Stomach smooth muscle (tissue), 2 donors: ENCODE measurements at regions not wholly inside any gene's neighbourhood (a gene's known extent, or its start where the extent isn't known, plus 50 kb on each side); places are given as distances from the start of the nearest gene placed in this dataset.

ENCODE experiments used
- H3K27ac ChIP-seq: one replicate; pipeline ENCODE4 v1.7.0; 2013; ENCODE audit warnings: mild to moderate bottlenecking, low read length, inconsistent platforms
- H3K27me3 ChIP-seq, 2 donors: one replicate each; pipeline ENCODE4 v1.7.0; 2013; ENCODE audit warnings: low read length in 2 of 2; ENCODE audit not compliant: insufficient read depth in 2 of 2, control insufficient read depth in 1 of 2
- H3K36me3 ChIP-seq, 2 donors: one replicate each; pipeline ENCODE4 v1.7.0; 2013; ENCODE audit warnings: low read length in 2 of 2; ENCODE audit not compliant: control insufficient read depth in 2 of 2, insufficient read depth in 2 of 2
- H3K4me1 ChIP-seq: one replicate; pipeline ENCODE4 v1.7.0; 2013; ENCODE audit warnings: low read length; ENCODE audit not compliant: control insufficient read depth, insufficient read depth
- H3K4me3 ChIP-seq, 2 donors: one replicate each; pipeline ENCODE4 v1.7.0; 2013; ENCODE audit warnings: low read length in 2 of 2
- H3K9ac ChIP-seq, 2 donors: one replicate each; pipeline ENCODE4 v1.7.0; 2013; ENCODE audit warnings: low read length in 2 of 2, mild to moderate bottlenecking in 1 of 2
- H3K9me3 ChIP-seq, 2 donors: one replicate each; pipeline ENCODE4 v1.7.0; 2013; ENCODE audit warnings: low read length in 2 of 2; ENCODE audit not compliant: control insufficient read depth in 2 of 2
- donor health status: healthy.
- donor health status: Pancreatic carcinoma.

DNA sequence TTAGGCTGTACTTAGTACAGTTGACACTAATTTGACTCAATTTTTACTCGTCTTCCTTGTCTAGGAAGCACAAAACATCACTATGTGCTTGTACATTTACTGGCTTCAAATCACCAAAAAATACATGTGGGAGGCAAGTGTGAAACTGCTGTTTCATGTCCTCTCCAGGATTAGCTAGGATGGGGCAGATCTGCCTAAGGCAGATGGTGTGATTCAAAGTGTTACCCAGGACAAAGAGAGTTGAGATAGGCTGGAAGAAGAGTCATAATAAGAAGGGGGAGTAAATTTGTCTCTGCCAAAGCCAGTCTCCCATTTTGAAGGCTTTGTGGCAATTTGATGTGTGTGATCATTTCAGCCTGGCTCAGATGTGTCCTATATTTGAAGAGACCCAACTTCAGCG lies 821.6 kb upstream of the ZEB2 start:
- no peaks in the 10 kb centered on the region for H3K4me1 ChIP-seq
- H3K36me3 ChIP-seq = no peaks in the 10 kb centered on the region
- H3K4me3 ChIP-seq = no peak overlapping the region
- H3K9me3 ChIP-seq = no peaks in the 10 kb centered on the region
- no peak overlapping the region for H3K27ac ChIP-seq
- no peak overlapping the region for H3K9ac ChIP-seq
- no peaks in the 10 kb centered on the region for H3K27me3 ChIP-seq

DNA sequence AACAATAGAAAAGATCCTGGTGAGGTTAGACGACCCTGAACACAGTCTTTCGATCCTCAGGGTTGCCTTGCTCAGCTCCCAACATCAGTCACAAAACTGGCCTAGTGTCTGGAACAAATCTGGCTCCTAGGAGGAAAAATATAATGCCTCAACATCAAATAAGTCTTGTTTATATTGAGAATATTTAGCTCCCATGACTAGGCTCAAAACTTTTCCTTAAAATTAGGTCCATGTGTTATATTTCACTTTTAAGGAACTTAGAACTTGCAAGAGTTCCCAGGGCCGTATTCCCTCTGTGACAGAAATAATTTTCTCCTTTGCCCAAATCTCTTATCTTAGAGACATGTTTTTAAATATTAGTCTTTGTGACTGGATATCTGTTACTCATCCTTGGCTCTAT lies 819.7 kb upstream of the ZEB2 start:
- no peak overlapping the region for H3K27ac ChIP-seq
- H3K36me3 ChIP-seq = no peaks in the 10 kb centered on the region
- H3K9me3 ChIP-seq = no peaks in the 10 kb centered on the region
- no peak overlapping the region for H3K4me3 ChIP-seq
- no peak overlapping the region for H3K9ac ChIP-seq
- no peaks in the 10 kb centered on the region for H3K27me3 ChIP-seq
- H3K4me1 ChIP-seq = no peaks in the 10 kb centered on the region

DNA sequence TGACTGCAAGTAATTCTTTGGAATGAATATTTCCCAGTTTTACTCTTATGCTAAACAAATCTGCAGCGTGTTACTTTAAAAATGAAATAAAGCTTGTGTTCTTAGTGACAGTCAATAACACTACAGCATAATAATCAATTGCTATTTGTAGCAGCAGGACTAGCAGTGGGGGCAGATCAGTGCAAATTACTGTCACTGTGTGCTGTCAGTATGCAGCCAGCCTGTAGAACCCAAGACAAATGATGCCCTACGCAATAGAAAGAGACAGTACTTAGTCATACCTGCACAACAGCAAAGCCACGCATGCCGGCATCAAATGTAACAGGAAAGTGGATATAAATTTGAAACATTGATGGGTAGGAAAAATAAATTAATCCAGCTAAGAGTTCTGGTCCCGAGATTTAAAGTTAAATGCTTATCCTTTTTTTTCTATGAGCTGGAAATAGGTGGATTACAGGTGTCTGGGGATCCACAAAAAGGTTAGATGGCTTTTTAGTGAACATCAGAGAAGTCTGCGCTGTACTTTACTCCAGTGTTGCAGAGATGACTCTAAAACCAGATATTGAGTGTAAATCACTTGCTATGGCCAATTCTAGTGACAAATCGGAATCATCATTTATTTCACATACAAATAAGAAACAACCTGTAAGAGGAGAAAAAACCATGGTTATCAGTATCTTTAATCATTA lies 812.4 kb upstream of the ZEB2 start:
- H3K27me3 ChIP-seq = no peaks in the 10 kb centered on the region
- H3K4me3 ChIP-seq = no peak overlapping the region
- H3K36me3 ChIP-seq = no peaks in the 10 kb centered on the region
- no peaks in the 10 kb centered on the region for H3K4me1 ChIP-seq
- no peak overlapping the region for H3K27ac ChIP-seq
- no peaks in the 10 kb centered on the region for H3K9me3 ChIP-seq
- no peak overlapping the region for H3K9ac ChIP-seq

DNA sequence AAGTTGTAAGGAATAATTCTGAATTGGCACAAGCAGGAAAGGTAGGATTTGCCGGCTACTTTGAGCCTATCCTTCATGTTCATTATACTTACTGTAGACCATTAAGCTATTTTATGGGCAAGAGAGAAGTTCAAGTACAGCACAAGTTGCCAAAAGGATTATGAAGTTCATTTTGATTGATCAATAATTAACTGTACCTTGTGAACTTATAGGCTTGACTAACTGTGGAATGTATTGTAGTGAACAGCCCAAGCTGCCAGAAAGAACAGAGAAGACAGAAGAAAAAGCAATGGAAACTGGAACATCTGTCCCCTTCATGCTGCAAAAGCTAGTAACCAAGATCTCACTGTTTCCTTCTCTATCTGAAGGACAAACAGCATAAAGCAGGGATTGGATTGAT lies 810.1 kb upstream of the ZEB2 start:
- Histone ChIP-seq H3K36me3 (no peaks in the 10 kb centered on the region), H3K9ac (no peak overlapping the region), H3K27me3 (no peaks in the 10 kb centered on the region), H3K9me3 (no peaks in the 10 kb centered on the region), H3K4me1 (no peaks in the 10 kb centered on the region), H3K4me3 (no peak overlapping the region), H3K27ac (no peak overlapping the region)

DNA sequence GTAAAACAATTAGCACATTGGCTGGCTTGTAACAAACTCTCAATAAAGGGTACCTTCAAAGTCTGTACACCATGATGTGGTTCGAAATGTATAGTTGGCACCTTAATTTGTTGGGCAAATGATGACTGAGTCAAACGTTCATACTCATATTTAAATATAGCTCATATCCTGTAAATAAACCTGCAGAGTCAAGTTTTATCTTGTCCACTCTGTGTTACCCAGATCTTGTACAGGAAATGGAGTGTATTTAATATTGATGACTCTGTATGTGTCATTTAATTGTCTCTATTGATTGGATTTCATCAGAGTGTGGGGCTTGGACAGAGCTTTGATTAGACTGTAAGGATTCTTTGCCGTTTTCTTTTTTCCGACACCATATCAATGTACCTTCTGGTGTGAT lies 805.6 kb upstream of the ZEB2 start:
- H3K9me3 ChIP-seq = no peaks in the 10 kb centered on the region

DNA sequence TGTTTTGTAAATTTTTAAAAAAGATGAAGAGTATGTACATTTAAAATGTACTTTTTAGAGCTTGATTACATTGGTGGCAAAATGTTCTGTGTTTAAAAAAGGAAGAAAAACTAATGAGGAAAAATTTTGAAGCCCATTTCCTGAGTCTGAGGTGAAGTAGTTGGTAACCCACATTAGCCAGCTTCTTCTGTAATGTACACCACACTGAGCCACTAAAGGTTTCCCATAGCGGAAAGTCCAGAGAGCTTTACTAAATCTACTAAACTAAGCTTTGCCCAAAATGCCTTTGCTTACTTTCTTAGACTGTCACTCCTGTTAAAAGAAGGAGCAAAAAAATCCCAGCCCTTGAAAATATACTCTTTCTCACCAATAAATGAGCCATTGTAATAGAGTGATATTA lies 804.8 kb upstream of the ZEB2 start:
- Histone ChIP-seq H3K9ac (no peak overlapping the region), H3K36me3 (no peaks in the 10 kb centered on the region), H3K27me3 (no peaks in the 10 kb centered on the region), H3K4me1 (no peaks in the 10 kb centered on the region), H3K27ac (no peak overlapping the region), H3K4me3 (no peak overlapping the region), H3K9me3 (no peaks in the 10 kb centered on the region)

More for the DNA sequence above, 805.6 kb upstream of the ZEB2 start:
- no peaks in the 10 kb centered on the region for H3K27me3 ChIP-seq
- no peaks in the 10 kb centered on the region for H3K4me1 ChIP-seq
- H3K36me3 ChIP-seq = no peaks in the 10 kb centered on the region
- no peak overlapping the region for H3K4me3 ChIP-seq
- no peak overlapping the region for H3K27ac ChIP-seq
- H3K9ac ChIP-seq = no peak overlapping the region

DNA sequence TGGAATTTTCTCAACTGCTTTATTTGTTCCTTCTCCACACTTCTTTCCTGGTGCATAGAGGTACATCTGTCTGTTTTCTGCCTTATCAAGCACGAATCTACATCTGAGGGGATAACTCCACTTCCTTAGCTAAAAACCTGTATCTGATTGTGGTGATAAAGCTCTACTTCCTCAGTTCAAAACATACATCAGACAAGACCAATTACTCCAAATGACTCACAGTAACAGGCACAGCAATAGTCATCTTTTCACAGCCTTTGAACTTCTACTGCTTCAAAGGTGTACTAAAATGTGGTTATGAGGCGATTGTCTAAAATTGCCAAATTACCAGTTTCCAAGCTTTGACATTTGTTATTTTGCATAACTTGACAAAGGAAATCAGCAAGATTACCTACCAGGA lies 803.6 kb upstream of the ZEB2 start:
- Histone ChIP-seq H3K27ac (no peak overlapping the region), H3K36me3 (no peaks in the 10 kb centered on the region), H3K9ac (no peak overlapping the region), H3K9me3 (no peaks in the 10 kb centered on the region), H3K27me3 (no peaks in the 10 kb centered on the region), H3K4me1 (no peaks in the 10 kb centered on the region), H3K4me3 (no peak overlapping the region)

DNA sequence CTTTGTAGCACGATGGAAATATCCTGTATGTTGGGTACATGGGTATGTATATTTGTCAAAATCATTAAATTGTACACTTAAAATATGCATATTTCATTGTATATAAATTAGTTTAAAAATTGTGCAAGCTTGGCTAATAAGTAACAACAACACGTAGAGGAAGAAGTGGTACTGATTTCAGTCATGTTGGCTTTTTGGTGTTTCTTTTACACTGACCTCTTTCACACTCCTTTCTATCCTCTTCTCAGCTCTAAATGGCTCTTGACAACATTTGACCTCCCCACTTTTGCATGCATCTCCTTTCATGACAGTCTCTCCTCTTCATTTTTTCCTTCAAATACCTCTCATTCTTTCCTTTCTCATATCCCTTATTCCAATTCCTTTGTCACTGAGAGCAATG lies 801.4 kb upstream of the ZEB2 start:
- no peaks in the 10 kb centered on the region for H3K36me3 ChIP-seq
- no peak overlapping the region for H3K9ac ChIP-seq
- H3K27me3 ChIP-seq = no peaks in the 10 kb centered on the region
- H3K9me3 ChIP-seq = no peaks in the 10 kb centered on the region
- H3K27ac ChIP-seq = no peak overlapping the region
- no peaks in the 10 kb centered on the region for H3K4me1 ChIP-seq
- no peak overlapping the region for H3K4me3 ChIP-seq

DNA sequence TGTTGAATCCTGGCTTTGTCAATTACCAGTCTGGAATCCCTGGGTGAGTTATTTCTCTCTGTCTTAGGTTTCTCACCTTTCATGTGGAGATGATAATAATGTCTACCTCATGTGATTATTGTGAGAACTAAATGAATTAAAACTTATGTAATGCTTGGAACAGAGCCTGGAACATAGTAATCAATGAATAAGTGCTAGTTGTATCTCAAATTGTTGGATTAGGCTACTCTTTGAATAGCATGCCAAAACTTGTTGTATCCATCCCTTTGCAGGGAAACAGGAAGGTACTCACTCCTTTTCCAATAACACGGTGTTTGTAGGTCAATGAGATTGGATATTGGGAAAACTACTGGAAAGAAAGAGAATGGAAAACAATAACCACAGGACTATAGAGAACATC lies 796.6 kb upstream of the ZEB2 start:
- H3K27me3 ChIP-seq = no peaks in the 10 kb centered on the region
- H3K4me3 ChIP-seq = no peak overlapping the region

DNA sequence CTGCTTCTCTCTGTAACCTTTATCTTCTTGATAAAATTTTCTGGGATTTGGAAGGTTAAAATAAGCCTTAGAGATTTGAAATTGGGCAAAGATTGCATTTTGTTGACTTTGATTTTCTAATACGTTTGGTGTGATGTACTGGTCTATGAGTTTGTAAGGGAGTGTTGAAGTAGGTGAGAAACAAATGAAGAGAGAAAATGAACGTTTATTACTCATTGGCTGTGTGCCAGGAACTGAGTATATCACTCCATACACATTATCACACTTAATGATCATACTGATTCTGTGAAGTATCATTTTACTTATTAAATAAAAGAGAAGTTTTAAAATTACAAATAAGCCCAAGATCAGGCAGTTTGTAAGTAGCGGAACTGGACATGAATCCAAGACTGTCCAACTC lies 795.1 kb upstream of the ZEB2 start:
- Histone ChIP-seq H3K9me3 (peaks cover 0 to 5% of the 10 kb centered on the region in 2 donors), H3K36me3 (no peaks in the 10 kb centered on the region), H3K9ac (no peak overlapping the region), H3K27me3 (no peaks in the 10 kb centered on the region), H3K4me3 (no peak overlapping the region), H3K4me1 (no peaks in the 10 kb centered on the region), H3K27ac (no peak overlapping the region)

More for the DNA sequence above, 796.6 kb upstream of the ZEB2 start:
- H3K4me1 ChIP-seq = no peaks in the 10 kb centered on the region
- H3K9me3 ChIP-seq = peaks cover 0 to 5% of the 10 kb centered on the region in 2 donors
- H3K36me3 ChIP-seq = no peaks in the 10 kb centered on the region
- H3K9ac ChIP-seq = no peak overlapping the region
- H3K27ac ChIP-seq = no peak overlapping the region

DNA sequence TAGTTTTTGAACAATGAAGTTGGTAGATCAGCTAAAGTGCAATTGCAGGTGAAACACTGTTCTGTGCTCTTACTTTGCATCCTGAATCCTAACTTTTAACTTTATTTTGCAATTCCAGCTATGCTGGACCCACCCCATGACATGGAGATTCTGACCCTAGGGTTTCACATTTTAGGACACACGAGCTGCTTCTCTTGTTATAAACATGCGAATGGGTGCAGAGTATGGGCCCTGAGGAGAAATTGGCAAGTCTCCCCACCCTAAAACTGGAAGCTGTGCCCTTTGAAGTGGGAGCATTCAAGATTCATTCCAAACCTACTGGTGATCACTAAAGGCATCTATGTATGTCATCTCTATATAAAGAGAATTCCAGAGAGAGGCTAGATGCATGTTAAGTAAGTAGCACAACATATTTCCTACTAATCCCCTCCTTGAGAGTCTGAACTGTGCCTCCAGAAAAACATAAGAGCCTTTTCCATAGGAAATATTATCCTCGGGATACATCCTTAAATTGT lies 794.3 kb upstream of the ZEB2 start:
- Histone ChIP-seq H3K4me1 (no peaks in the 10 kb centered on the region), H3K27me3 (no peaks in the 10 kb centered on the region), H3K4me3 (no peak overlapping the region), H3K9ac (no peak overlapping the region), H3K9me3 (peaks cover 0 to 5% of the 10 kb centered on the region in 2 donors), H3K27ac (no peak overlapping the region), H3K36me3 (no peaks in the 10 kb centered on the region)
